ENCODE measurements at regions not wholly inside any gene's neighbourhood (a gene's known extent, or its start where the extent isn't known, plus 50 kb on each side); places are given as distances from the start of the nearest gene placed in this dataset.

GRCh38 chr4:80145739-80146138 is 51.6 kb upstream of the PRDM8 start:
- no peak for DNase-seq (ENCODE audit: low read depth)

GRCh38 chr4:80144676-80145470 is 52.4 kb upstream of the PRDM8 start:
- no peak for DNase-seq (ENCODE audit: low read depth)

DNA sequence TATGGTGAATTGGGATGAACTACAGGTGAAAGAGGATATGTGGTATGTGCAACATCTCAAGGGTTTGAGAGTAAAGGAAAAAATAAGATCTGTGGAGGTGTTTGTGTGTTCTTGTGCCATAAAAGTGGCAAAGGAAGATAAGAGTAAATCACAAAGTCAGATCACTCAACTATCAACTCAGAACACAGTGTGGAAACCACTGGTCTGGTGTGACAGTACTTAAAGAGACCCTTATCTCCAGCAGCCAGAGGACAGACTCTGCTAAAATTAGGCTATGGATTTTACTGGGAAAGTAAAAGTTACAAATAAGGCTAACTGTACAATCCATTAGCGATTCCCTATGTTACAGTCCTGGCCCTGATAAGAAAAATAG is 54.0 kb upstream of the PRDM8 start:
- DNase-seq (ENCODE audit: low read depth) = no peak

DNA sequence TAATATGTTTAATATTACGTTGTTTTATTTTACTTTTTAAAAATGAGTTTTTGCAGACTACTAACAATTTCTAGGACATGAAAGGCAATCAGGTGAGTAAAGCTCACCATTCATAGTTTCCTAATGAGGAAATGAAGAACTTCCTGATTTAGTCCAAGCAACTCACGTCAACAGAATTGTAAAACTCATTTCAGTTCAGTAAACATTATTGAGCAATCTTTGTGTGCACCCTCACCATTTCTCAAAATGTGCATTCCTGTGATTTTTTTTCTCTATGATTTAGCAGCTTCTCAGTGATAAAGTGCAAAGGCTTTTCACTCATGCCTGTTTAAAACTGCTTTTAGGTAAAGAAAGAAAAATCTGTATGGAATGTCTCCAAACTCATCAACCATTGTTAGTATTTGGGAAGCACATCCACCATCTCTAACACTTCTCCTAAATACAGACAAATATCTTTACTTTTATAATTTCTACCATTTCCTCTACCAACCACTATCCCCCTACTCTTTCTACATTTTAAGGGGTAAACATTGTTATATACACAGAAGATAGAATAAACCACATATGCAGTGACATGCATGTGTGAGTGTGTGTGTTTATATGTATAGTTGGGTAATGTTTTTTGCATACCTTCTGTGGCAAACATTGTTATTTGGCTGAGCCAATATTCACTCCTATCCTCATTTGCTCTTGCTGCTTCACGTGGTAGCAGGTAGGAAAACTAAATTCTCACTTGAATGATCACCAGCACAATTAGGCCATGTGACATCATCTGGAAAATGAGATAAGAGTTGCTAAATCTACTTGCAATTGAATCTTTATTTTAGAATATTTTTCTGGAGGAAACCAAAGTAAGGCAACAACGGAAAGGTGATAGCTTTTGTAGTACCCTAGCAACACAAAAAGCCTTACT is 54.7 kb upstream of the PRDM8 start:
- DNase-seq (ENCODE audit: low read depth) = no peak

DNA sequence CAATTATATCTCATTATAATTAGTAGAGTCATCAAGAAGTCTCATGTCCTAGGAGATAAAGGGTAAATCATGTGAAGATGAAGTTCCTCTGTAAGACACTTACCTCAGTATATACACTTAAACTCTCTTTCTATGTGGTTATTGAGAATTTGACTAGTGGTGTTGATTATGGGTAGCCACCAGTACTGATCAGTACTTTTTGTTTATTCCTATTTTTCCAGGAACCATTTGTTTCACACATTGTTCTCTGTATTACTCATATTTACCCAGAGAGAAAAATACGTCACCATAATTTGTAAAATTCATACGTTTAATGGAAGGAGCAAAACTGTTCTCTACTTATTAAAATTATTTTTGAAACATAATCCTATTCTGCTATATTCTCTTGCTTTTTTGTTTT is 55.8 kb upstream of the PRDM8 start:
- DNase-seq (ENCODE audit: low read depth) = no peak

- no peak for DNase-seq (ENCODE audit: low read depth)
These were observed 57.1 kb upstream of the PRDM8 start for GRCh38 chr4:80140194-80140593.

DNA sequence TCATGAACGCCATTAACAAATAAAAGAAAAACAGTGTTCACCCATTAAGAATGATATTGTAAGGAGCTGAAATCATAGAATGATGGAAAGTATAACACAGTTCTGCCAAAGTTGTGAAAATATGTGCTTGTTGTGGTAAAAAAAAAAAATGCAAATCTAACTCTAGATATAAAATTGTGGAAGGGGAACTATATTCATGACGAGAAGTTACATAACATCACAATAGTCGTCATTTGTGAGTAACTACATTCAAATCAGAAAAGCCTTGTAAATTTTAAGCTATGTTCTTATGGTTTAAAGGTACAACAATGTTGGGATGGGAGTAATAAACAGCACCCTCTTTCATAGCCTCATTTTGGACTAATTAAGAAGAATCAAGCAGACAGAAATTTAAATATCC is 57.6 kb upstream of the PRDM8 start:
- DNase-seq (ENCODE audit: low read depth) = no peak

GRCh38 chr4:80138551-80139538 is 58.5 kb upstream of the PRDM8 start:
- DNase-seq (ENCODE audit: low read depth) = peak; percentile 79

DNA sequence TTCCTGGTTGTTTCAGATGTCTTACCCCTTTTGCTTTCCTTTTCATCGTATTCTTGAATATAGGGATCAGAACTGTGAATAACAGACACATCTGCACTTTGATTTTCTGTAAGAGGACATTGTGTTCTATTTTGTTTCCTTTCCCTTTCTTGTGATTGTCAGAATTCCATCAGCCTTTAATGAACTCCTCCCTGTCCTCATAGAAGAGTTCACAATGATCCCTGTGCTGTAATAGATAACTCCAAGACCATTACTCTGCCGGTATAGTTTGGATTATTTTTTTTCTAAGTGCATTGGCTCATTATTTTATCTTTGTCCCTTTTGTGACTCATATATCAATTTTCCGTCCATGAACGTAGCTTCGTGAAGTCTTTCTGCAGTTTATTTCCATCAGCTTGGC is 59.7 kb upstream of the PRDM8 start:
- DNase-seq (ENCODE audit: low read depth) = no peak

GRCh38 chr4:80136270-80136669 is 61.0 kb upstream of the PRDM8 start:
- no peak for DNase-seq (ENCODE audit: low read depth)

DNA sequence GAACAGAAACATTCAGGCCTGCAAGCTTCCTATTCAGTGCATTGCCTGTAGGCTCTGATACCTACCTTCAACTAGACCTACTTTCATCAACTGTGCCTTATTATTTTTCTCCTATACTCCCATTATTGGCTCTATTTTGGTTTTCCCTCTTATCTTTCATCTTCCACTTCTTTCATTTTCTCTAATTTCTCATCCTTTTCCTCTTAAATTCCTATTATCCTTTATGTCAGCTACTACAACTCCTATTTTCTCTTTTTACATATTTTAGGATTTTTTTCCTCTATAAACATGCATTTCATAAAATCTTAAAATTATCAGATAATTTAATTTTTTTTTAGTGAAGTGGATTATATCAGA is 61.6 kb upstream of the PRDM8 start:
- no peak for DNase-seq (ENCODE audit: low read depth)

DNA sequence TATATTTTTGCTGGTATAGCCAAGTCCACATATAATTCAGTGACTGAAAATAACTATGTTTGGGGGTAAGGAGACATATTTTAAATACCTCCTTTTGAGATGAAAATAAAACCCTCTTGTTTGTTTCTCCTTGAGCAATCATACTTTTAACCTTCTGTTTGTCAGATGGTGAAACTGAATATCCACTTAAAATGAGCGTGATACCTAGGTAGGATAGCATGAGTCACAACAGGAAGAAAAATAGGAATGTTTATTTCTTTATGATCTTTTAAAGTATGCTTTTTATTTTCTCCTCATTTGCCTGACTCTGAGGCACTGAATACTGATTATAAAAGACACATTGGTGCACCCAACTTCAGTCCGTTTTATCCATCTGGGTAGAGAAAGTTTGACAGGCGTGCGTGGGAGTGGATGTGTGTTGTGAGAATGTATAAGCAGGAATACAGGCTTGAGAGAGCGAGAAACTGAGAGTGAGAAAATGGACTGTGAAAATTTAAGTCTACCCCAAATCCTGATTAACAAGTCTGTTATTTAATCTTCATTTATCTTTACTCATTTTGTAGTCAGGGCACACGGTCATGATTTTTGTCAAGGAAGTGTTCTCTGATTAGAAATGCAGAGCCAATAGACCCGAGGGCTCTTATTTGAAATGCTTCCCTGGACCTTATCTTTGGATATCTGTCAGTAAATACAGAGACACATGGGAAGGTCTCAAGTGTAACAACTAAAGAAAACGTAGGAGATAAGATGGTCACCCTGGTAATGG is 62.1 kb upstream of the ANTXR2 start:
- DNase-seq (ENCODE audit: low read depth) = no peak

DNA sequence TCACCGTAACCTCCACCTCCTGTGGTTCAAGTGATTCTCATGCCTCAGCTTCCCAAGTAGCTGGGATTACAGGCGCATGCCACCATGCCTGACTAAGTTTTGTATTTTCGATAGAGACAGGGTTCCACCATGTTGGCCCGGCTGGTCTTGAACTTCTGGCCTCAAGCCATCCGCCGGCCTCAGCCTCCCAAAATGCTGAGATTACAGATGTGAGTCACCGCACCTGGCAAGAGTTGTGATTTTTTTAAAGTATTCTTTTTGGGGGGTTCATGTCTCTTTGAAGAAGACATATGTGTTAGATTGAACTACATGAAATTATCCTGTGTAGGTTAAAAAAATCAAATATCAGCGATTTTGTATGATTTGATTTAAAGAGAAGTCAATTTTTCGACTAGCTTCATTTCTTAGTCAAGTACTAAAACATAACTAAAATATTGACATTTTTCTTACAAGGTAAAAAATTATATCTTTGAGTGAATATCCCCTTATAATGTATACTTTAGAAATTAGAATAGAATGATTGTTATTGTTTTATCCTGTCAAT is 60.3 kb upstream of the ANTXR2 start:
- DNase-seq (ENCODE audit: low read depth) = no peak

GRCh38 chr4:80129785-80130184 is 56.8 kb upstream of the ANTXR2 start:
- DNase-seq (ENCODE audit: low read depth) = no peak

DNA sequence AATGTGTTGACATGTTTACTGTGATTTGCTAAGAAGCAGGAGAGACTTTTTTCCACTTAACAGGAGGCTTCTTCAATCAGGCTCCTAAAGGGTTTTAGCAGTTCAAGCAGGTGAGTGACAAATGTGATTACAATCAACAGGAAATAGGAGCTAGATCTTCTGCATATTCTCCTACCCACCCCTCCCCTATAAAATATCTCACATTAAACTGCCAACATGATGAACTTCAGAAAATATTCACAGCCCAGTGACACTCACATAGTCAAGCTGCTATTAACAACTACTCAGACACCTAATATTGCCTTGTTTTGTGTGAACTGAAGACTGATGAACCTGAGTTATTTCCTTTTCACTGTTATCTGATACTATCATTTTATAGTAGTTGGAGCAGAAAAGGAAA is 55.9 kb upstream of the ANTXR2 start:
- DNase-seq (ENCODE audit: low read depth) = no peak

DNA sequence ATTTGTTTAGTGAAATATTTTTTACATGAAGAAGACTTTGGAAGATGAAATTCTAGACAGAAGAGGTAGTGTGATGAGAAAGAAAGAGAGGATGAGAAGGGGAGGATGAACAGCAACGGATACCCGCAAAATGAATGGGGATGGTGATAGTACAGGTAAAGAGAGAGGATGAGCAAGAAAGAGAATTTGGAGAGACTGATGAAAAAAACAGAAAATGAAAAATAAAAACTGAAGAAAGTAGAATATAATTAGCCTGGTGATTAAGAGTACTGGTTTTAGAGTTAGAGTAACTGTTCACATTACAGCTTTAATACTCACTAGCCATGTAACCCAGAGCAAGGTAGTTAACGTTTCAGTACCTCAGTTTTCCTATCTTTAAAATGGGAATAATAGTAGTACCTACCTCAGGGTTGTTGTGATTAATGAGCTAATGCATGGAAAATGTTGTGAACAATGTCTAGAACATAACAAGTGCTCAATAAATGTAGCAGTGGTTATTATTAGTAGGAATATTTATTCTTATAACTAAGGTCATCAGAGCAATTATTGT is 54.9 kb upstream of the ANTXR2 start:
- DNase-seq (ENCODE audit: low read depth) = no peak

DNA sequence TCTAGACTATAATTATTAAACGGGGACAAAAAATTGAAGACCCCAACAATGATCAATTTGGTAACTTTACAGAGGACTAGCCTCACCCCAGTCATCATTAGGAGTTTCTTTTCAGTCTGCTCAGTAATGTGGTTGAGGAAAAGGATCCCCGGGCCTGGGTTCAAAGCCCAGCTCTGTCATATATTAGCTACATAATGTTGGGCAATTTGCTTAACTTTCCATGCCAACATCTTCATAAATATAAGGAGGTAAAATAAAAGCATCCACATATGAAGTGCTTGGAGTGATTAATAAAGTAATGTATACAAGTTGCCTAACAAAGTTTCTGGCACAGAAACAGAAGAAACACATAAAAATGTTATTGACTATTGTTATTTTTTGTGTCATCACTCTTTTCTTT is 53.4 kb upstream of the ANTXR2 start:
- no peak for DNase-seq (ENCODE audit: low read depth)

- DNase-seq (ENCODE audit: low read depth) = peak; percentile 66
These were observed 52.5 kb upstream of the ANTXR2 start for GRCh38 chr4:80125252-80126177.
